Skeletal muscle tissue (tissue), 3 donors: ENCODE measurements at regions not wholly inside any gene's neighbourhood (a gene's known extent, or its start where the extent isn't known, plus 50 kb on each side); places are given as distances from the start of the nearest gene placed in this dataset.

ENCODE experiments used
- H3K27ac ChIP-seq: one replicate; pipeline ENCODE4 v1.7.0; 2013; ENCODE audit warnings: mild to moderate bottlenecking, low read depth, low read length, inconsistent platforms
- H3K27me3 ChIP-seq, 3 donors: one replicate each; pipeline ENCODE4 v1.7.0; 2013; ENCODE audit warnings: low read length in 3 of 3; ENCODE audit not compliant: control insufficient read depth in 3 of 3, insufficient read depth in 3 of 3
- H3K36me3 ChIP-seq, 3 donors: one replicate each; pipeline ENCODE4 v1.7.0; 2013; ENCODE audit warnings: low read length in 3 of 3; ENCODE audit not compliant: control insufficient read depth in 3 of 3, insufficient read depth in 3 of 3
- H3K4me1 ChIP-seq, 3 donors: one replicate each; pipeline ENCODE4 v1.7.0; 2013; ENCODE audit warnings: low read length in 3 of 3, mild to moderate bottlenecking in 3 of 3; ENCODE audit not compliant: control insufficient read depth in 3 of 3, insufficient read depth in 3 of 3
- H3K4me3 ChIP-seq, 3 donors: one replicate each; pipeline ENCODE4 v1.7.0; 2013; ENCODE audit warnings: low read length in 3 of 3
- H3K9ac ChIP-seq, 3 donors: one replicate each; pipeline ENCODE4 v1.7.0; 2013; ENCODE audit warnings: low read length in 3 of 3, mild to moderate bottlenecking in 3 of 3, moderate library complexity in 2 of 3, low read depth in 1 of 3
- H3K9me3 ChIP-seq, 3 donors: one replicate each; pipeline ENCODE4 v1.7.0; 2013; ENCODE audit warnings: low read length in 3 of 3; ENCODE audit not compliant: control insufficient read depth in 3 of 3
- donor health status: Osteomylitis.

DNA sequence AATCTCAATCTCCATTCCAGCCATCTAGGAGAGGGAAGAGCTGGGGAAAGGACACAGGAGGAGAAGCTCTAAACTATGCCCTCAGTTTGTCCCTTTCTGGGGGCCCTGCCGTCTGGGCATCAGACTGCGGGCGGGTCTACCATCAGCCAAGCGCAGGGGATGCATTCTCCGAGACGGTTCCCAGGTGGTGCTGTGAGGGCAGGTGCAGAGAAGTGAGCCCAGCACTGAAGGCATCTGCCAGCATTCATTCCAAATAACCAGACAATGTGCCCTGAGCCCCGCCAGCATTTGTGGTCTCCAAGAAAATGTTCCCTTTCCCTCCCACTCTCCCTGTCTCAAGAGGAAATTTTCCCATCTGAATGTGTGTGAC, 265.7 kb downstream of the XXYLT1 start:
- Histone ChIP-seq H3K9me3 (no peaks in the 10 kb centered on the region), H3K27ac (no peak overlapping the region), H3K9ac (no peak overlapping the region), H3K36me3 (no peaks in the 10 kb centered on the region), H3K4me1 (peaks cover 17 to 31% (median 22%) of the 10 kb centered on the region in 3 donors), H3K4me3 (no peak overlapping the region), H3K27me3 (peaks cover 0 to 6% (median 4%) of the 10 kb centered on the region in 3 donors)

DNA sequence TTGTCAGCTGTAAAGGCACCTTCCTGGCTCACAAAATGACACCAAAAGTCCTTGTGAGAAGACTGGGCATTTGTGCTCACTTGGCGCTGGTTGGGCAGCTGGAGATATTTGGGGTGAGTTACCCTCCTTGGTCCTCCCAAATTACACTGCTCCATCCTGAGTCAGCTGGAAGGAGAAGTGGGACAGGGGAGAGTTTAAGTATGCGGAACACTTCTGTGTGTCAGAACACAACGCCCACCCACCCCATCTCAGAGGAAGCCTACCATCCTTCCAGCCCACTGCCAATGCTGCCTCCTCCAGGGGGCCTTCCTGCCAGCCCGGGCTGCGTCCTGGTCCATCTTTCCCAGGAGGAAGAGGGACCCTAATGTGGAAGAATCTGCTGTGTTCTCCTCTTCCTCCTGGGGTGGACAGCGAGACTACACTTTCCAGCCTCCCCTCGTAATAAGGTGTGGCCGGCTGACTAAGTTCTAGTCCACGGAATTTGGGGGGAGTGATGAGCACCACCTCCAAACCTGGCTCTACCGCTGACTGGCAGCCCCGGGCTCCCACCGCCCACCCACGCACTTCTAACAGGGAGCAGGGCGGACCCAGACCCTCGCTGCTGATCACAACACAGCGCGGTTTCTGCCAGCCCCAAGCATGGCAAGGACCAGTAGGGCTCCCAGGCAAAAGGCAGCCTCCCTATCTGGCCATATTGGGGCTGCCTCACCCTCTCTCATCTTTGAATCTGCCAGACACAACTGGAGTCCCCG, 265.0 kb downstream of the XXYLT1 start:
- Histone ChIP-seq H3K9ac (no peak overlapping the region), H3K4me1 (peaks cover 17 to 31% (median 22%) of the 10 kb centered on the region in 3 donors), H3K27ac (no peak overlapping the region), H3K36me3 (no peaks in the 10 kb centered on the region), H3K4me3 (no peak overlapping the region), H3K27me3 (peaks cover 0 to 6% (median 4%) of the 10 kb centered on the region in 3 donors), H3K9me3 (no peaks in the 10 kb centered on the region)

DNA sequence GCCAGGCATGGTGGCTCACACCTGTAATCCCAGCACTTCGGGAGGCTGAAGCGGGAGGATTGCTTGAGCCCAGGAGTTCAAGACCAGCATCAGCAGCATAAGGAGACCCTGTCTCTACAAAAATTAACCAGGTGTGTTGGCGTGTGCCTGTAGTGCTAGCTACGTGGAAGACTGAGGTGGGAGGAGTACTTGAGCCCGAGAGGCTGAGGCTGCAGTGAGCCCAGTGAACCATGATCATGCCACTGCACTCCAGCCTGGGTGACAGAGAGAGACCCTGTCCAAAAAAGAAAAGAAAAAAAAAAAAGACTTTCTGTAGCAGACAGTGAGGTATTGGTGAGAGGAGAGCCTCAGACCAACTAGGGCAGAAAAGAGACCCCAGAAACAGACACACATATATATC, 263.8 kb downstream of the XXYLT1 start:
- no peaks in the 10 kb centered on the region for H3K9me3 ChIP-seq
- no peak overlapping the region for H3K4me3 ChIP-seq
- peaks cover 0 to 6% (median 4%) of the 10 kb centered on the region in 3 donors for H3K27me3 ChIP-seq
- H3K36me3 ChIP-seq: no peaks in the 10 kb centered on the region
- H3K9ac ChIP-seq: no peak overlapping the region
- peaks cover 13 to 22% (median 14%) of the 10 kb centered on the region in 3 donors for H3K4me1 ChIP-seq
- no peak overlapping the region for H3K27ac ChIP-seq

DNA sequence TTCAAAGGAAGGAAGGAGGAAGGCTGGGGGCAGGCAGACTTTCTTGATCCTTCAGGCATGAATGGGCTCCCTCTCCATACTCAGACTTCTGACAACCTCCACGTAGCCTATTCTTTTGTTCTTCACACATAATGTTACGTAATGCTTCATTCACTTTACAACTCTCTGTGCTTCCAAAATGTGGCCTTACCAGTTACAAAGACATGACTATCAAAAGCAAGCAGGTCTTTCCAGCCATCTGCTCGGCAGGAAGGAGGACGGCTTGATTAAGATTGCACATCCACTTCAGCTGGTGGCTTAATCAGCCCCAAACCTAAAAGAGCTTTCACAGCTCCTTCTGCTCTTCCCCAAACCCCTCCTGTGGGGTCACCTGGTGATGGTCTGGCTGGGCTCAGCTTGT, 263.2 kb downstream of the XXYLT1 start:
- Histone ChIP-seq H3K4me3 (no peak overlapping the region), H3K9ac (no peak overlapping the region), H3K27ac (no peak overlapping the region), H3K9me3 (no peaks in the 10 kb centered on the region), H3K36me3 (no peaks in the 10 kb centered on the region), H3K27me3 (peaks cover 0 to 6% (median 4%) of the 10 kb centered on the region in 3 donors), H3K4me1 (peaks cover 7 to 20% (median 8%) of the 10 kb centered on the region in 3 donors)

DNA sequence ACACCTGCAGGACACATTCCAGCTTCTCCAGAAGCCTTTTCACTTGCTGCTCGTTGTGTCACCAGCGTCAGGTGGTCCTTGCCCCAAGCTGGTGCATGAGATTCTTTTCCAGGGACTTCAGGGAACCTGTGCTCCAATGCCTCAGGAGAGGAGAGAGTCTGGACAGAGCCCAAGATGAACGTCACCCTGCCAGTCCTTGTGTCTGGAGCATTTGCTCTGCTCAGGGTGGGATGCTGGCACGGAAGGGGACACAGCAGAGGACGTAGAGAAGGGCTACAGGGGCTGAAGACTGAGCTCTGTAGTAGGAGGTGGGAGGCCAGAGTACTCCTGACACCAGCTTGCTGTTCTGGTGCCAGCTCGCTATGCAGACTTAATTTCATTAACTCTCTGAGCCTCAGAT, 262.1 kb downstream of the XXYLT1 start:
- H3K4me1 ChIP-seq: peaks cover 0 to 10% (median 0%) of the 10 kb centered on the region in 3 donors
- H3K9ac ChIP-seq: no peak overlapping the region
- no peaks in the 10 kb centered on the region for H3K36me3 ChIP-seq
- no peak overlapping the region for H3K4me3 ChIP-seq
- no peaks in the 10 kb centered on the region for H3K9me3 ChIP-seq
- no peak overlapping the region for H3K27ac ChIP-seq
- H3K27me3 ChIP-seq: peaks cover 0 to 6% (median 4%) of the 10 kb centered on the region in 3 donors

DNA sequence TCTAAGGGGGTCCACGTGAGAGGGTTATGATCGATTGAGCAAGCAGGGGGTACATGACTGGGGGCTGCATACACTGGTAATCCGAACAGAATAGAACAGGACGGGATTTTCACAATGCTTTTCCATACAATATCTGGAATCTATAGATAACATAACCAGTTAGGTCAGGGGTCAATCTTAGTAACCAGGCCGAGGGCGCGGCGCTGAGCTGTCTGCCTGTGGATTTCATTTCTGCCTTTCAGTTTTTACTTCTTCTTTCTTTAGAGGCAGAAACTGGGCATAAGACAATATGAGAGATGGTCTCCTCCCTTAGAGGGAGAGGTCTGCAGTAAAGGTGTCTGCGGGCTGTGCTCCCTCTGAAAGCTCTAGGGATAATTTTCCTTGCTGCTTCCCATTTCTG, 261.3 kb downstream of the XXYLT1 start:
- no peak overlapping the region for H3K9ac ChIP-seq
- H3K27me3 ChIP-seq: peaks cover 0 to 6% (median 4%) of the 10 kb centered on the region in 3 donors
- no peaks in the 10 kb centered on the region for H3K9me3 ChIP-seq
- no peak overlapping the region for H3K27ac ChIP-seq
- H3K4me1 ChIP-seq: peaks cover 0 to 5% (median 0%) of the 10 kb centered on the region in 3 donors
- H3K4me3 ChIP-seq: no peak overlapping the region
- no peaks in the 10 kb centered on the region for H3K36me3 ChIP-seq

DNA sequence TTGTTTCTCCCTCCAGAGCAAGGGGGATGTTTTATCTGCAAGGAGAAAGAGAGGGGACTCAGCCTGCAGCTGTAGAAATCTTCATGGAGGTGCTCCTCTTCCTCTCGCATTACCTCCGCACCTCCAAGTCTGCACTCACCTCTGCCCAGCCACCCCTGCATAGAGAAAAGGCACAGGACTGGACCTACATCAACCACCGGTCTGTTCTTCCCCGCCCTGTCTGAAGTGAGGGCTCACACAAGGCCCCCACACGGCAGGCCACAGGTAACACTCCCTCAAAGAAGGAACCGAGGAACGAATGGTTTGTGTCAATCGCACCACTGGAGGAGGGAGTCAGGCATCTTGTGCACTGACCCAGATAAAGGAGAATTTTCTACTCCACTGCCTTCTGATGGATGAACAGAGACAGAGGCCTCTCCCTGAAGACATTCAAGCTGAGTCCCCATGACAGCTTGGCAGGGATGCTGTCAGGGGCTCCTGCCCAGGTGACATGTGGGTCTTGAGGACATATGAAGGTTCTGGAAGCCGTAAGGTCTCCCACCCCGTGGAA, 260.3 kb downstream of the XXYLT1 start:
- Histone ChIP-seq H3K4me3 (no peak overlapping the region), H3K27ac (no peak overlapping the region), H3K9ac (no peak overlapping the region), H3K36me3 (no peaks in the 10 kb centered on the region), H3K9me3 (no peaks in the 10 kb centered on the region), H3K27me3 (peaks cover 0 to 6% (median 4%) of the 10 kb centered on the region in 3 donors), H3K4me1 (peaks cover 0 to 5% (median 0%) of the 10 kb centered on the region in 3 donors)

DNA sequence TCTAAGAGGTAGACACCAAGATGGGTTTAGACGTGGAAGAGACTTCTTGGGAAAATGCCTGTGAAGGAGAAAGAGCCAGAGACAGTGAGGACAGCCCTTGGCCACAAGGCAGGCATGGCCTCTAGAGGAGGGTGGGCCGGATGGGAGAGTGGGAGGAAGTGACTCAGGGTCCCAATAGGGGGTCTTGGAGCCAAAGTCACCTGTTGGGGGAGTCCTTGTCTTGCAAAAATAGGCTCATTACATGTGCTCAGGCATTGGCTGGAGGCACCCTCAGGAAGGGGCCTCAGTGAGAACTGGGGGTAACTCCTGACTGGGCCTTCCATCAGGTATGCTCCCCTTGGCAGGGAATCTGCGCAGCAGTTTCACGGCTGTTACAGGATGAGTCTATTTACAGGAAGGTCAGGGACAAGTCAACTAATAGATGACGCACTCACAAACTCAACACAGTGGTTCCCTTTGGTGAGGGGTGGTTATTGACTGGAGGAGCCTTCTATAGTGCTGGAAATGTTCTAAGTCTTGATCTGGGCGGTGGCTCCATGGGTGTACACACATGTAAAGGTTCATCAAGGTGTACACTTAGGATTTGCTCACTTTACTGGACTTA, 259.6 kb downstream of the XXYLT1 start:
- no peak overlapping the region for H3K4me3 ChIP-seq
- H3K36me3 ChIP-seq: no peaks in the 10 kb centered on the region
- peaks cover 0 to under 1% (median 0%) of the 10 kb centered on the region in 3 donors for H3K27me3 ChIP-seq
- H3K9me3 ChIP-seq: no peaks in the 10 kb centered on the region
- H3K27ac ChIP-seq: no peak overlapping the region
- H3K4me1 ChIP-seq: peaks cover 0 to 5% (median 0%) of the 10 kb centered on the region in 3 donors
- H3K9ac ChIP-seq: no peak overlapping the region

DNA sequence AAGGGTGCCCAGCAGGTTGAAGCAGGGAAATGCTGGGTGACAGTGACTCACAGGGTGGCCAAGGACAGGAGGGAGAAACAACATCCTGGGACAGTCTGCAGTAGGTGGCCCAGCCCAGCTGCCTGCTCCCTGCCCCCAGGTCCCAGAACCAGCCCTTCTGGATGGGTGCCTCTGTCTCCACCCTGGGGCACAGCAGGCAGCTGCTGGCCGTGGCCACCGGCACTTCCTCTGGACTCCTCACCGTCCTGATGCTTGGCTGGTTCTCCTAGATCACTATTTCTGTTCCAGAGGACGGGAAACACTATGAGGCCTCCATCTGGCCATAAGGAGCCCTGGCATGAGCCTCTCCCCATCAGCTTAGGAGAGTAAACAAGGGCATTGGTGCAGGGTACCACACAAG, 258.9 kb downstream of the XXYLT1 start:
- H3K36me3 ChIP-seq: no peaks in the 10 kb centered on the region
- H3K27me3 ChIP-seq: no peaks in the 10 kb centered on the region
- peaks cover 0 to 5% (median 0%) of the 10 kb centered on the region in 3 donors for H3K4me1 ChIP-seq
- H3K4me3 ChIP-seq: no peak overlapping the region
- H3K27ac ChIP-seq: no peak overlapping the region
- peak overlapping the region in 1 of 3 donors; percentile 3 for H3K9ac ChIP-seq
- H3K9me3 ChIP-seq: no peaks in the 10 kb centered on the region

DNA sequence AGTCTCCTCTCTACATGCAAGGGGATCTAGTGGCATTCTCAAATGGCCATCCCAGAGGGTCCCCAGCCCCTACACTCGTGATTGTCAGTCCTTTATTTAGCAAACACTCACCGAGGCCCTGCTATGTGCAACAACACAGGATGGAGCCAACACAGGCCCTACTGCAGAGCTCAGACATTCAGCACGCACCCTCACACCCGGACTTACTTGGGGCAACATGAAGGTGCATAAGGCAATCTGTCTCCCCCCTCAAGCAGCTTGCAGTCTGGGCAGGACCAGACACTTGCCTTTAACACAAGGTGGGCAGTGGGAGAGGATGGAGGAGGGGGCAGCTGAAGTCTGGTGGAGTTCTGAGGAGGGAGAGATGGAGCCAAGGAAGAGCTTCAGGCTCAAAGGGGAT, 258.4 kb downstream of the XXYLT1 start:
- Histone ChIP-seq H3K4me3 (no peak overlapping the region), H3K36me3 (no peaks in the 10 kb centered on the region), H3K9me3 (no peaks in the 10 kb centered on the region), H3K27me3 (no peaks in the 10 kb centered on the region), H3K4me1 (peaks cover 0 to 5% (median 0%) of the 10 kb centered on the region in 3 donors), H3K9ac (no peak overlapping the region), H3K27ac (no peak overlapping the region)
